GM12878 (cell line): ENCODE measurements at regions not wholly inside any gene's neighbourhood (a gene's known extent, or its start where the extent isn't known, plus 50 kb on each side); places are given as distances from the start of the nearest gene placed in this dataset.

Experiments
- ATF2 ChIP-seq: IDR thresholded peaks from 2 replicates; pipeline ENCODE4 v1.6.1; 2012; ENCODE audit warnings: low read length, inconsistent platforms
- CTCF ChIP-seq, 3 experiments: IDR thresholded peaks in 2 of 3; conservative IDR thresholded peaks in 1 of 3; 2 replicates each; pipeline ENCODE4 v1.5.1; 2011; ENCODE audit warnings: low read depth in 3 of 3, low read length in 3 of 3, mild to moderate bottlenecking in 3 of 3, control low read depth in 2 of 3, moderate library complexity in 2 of 3, inconsistent platforms in 1 of 3, mixed read lengths in 1 of 3; ENCODE audit not compliant: control insufficient read depth in 2 of 3, insufficient read depth in 1 of 3; ENCODE audit errors: extremely low read depth in 1 of 3
- ETV6 ChIP-seq, 2 experiments: fragments of 450-650 bp in 1 of 2; IDR thresholded peaks in 1 of 2; conservative IDR thresholded peaks in 1 of 2; 2 replicates each; pipeline ENCODE4 v1.6.1; 2014; ENCODE audit warnings: antibody characterized with exemption in 1 of 2, borderline replicate concordance in 1 of 2, low read depth in 1 of 2, mild to moderate bottlenecking in 1 of 2, moderate library complexity in 1 of 2
- MAX ChIP-seq: IDR thresholded peaks from 2 replicates; pipeline ENCODE4 v1.6.1; 2012; ENCODE audit warnings: low read depth, low read length, improper control_type of control experiment
- NBN ChIP-seq: fragments of 450-650 bp; IDR thresholded peaks from 2 replicates; pipeline ENCODE4 v1.6.1; 2016
- POLR2A ChIP-seq: IDR thresholded peaks from 2 replicates; pipeline ENCODE4 v1.6.1; 2011; ENCODE audit warnings: low read depth, mild to moderate bottlenecking, low read length
- POLR2AphosphoS5 ChIP-seq: IDR thresholded peaks from 2 replicates; pipeline ENCODE4 v1.6.1; 2011; ENCODE audit warnings: mild to moderate bottlenecking, low read length, inconsistent platforms
- REST ChIP-seq: IDR thresholded peaks from 2 replicates; pipeline ENCODE4 v1.6.1; 2012; ENCODE audit warnings: mild to moderate bottlenecking, low read depth, low read length
- ZNF274 ChIP-seq: IDR thresholded peaks from one replicate; pipeline ENCODE4 v1.8.0; 2011; ENCODE audit not compliant: insufficient read length, insufficient read depth

- TF ChIP-seq POLR2AphosphoS5 = no peak
- TF ChIP-seq CTCF (IDR thresholded peaks at IDR 0.05 in 2 of 3, conservative IDR thresholded peaks at IDR 0.05 in 1 of 3; ENCODE audit: control insufficient read depth in 2 of 3, extremely low read depth in 1 of 3, insufficient read depth in 1 of 3, low read depth in 3 of 3, low read length in 3 of 3) = no peak
- no peak for TF ChIP-seq POLR2A
- no peak for TF ChIP-seq ETV6 (conservative IDR thresholded peaks at IDR 0.05 in 1 of 2, IDR thresholded peaks at IDR 0.05 in 1 of 2; ENCODE audit: borderline replicate concordance in 1 of 2, low read depth in 1 of 2)
- no peak for TF ChIP-seq MAX
- TF ChIP-seq ZNF274 = no peak
- no peak for TF ChIP-seq NBN
- no peak for TF ChIP-seq REST
- TF ChIP-seq ATF2 = no peak
These were observed 202.3 kb upstream of the LMNTD1 start for GRCh38 chr12:25755136-25755970.
